NCI-H2171 treated with DMSO at 0.1 percent for 48 hours (cell line): ENCODE measurements at regions not wholly inside any gene's neighbourhood (a gene's known extent, or its start where the extent isn't known, plus 50 kb on each side); places are given as distances from the start of the nearest gene placed in this dataset.

Experiments used
- DNase-seq: peaks from one replicate; lab custom pipeline; 2025; lab: John Stamatoyannopoulos, UW

DNA sequence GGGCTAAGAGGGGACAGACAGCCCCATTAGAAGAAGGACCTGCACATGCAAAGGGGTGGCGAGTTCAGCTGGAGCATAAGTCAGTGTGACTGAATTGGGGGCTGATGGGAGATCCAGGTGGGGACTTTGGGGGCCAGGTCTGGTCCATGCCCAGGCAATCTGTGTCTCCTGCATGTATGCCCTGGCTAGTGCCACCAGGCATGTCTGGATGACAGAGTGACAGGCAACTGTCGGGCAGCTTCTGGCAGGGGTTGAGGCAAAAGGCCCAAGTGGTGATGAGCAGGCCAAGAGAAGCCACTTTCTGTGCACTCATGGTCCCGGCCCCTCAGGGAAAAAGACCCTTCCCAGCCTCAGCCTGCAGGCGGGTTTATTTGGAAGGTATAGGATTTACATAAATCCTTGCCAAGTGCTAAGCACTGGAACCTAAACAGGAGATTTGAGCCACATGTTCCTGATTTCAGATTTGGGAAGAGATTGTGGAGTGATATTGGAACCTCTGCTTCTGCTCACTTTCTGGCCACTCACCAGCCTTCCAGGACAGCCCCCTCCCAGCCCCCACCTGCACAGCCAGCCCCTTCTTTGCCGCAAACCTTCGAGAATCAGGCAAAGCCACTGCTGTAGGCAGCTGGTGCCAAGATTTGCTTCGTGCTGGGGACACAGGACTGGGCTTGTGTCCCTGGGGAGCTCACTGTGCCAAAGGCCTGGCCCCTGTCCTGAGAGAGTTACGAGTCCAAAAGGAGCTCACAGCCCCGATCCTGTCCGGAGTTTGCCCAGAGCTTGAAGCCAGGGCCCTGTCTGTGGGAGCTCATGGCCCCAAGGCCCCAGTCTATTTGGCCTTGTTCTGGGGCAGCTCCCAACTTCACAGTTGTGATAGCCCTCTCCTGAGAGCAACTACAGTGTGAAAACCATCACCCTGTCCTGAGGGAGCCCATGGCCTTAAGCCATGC, 232.5 kb upstream of the RTL1 start:
- no peak for DNase-seq

DNA sequence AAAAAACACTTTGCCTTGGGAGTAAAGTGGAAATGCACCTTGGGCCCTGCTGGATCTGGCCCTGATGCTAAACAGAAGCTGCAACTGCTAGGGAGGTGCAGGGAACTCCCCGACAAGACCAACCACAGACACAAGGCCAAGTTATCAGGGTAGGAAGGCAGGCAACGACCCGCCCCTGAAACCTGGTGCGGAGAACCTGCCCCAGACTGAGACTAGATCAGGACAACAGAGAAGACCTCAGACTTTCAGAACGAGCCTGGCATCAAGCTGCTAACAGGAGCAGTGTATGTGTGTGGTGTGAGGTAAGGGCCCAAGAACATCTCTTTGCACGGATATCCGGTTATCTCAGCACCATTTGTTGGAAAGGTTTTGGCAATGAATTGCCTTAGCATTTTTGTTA, 233.7 kb upstream of the RTL1 start:
- no peak for DNase-seq

DNA sequence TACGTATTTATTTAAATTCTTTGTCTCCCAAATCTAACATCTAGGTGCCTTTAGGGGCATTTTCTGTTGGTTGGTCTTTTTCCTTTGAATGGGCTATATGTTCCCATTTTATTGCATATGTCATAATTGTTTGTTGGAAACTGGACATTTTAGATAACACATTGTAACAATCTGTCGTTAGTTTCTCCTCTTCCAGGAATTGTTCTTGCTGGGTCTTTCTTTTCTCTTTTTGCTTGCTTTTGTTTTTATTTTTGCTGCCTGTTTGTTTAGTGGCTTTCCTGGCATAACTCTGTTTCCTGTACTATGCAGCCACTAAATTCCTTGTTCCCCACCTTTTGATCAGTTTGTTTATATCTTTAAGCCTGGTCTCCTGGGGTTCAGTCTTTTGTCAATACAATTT, 244.3 kb upstream of the RTL1 start:
- no peak for DNase-seq

DNA sequence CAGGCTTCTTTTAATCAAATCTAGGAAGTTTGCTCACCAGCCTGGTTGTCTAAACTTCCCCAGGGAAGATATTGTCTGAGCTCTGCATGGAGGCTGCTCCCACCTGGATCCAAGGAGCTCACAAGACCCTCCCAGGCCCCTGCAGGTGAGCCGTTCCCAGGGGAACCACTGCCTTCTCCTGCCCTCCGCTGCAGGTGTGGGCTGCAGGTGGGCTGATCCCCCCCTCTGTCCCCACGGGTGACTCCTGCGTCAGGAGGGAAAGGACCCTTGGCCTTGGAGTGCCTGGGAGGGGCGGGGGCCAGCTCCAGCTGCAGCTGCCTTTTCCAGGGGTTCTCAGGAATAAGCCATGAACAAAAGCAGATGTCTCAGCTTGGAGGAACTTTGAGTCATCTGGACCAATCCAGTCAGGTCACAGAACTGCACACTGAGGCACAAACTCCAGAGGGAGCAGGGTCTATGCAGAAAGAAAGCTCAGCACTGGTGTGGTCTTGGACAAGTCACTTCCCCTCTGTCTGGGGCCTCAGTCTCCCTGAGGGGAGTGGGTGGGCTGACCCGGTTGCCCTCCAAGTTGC, 246.6 kb upstream of the RTL1 start:
- no peak for DNase-seq

DNA sequence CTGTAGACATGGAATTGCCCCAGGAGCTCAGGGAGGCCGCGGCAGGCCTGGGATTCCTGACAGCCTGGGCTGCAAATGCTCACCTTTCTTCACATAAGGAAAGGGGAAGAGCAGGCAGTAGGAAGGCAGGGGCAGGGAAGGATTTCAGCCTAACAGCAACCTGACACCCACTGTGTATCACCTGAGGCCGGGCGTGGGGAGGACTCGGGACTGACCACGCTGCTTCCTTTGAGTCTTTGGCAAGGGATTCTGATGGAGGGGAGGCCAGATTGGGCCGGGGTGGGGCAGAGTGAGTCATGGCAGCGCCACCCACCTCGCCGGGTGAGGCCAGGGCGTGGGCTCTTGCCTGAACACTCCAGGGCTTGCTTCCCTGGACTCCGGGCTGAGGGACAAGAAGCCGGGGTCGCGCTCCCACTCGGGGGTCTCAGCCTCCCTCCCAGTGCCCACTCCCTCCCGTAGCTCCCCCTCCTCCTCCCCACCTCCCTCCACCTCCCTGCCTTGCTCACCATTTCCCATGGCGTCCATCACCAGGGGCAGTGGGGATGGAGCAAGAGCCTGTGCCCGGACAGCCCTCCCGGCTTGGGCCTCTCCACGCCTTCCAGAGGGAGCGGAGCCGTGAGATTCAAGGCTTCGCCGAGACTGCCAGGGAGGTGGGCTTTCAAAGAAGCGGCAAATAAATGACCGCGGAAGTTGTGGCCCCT, 247.9 kb upstream of the RTL1 start:
- no peak for DNase-seq

DNA sequence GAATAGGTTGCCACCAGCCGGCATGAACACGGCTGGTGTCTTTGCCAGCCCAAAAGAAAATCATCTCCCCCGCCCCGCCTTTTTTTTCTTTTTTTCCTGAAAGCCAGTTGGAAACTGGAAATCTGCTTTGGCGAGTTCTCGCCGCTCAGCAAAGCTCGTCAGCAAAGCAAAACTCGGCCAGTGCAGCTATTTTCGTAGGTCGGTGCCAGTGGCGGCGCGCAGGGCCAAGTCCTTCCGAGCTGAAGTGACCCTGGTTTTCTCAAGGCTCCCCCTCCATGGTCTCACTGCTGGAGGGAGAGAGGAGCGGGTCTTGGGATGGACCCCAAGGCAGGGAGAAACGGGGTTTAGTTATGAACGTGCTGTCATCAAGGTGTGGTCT, 248.4 kb upstream of the RTL1 start:
- no peak for DNase-seq

DNA sequence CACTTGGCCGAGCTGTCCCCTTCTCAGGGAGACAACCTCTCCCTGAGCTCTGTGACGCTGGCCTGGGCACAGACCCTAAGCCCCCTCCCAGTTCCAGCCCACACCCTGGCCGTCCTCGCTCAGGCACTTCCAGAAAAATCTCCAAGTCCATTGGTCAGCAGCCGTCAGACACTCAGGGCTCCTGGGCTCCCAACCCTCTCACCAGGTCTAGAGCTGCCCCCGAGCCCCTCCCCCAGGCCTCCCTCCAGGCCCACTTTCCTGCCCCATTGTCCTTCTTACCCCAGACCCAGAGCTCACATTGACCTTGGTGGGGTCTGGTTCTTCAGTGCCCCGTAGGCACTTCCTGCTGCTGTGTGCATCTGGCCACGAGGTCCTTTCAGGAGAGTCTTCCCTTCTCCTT, 249.3 kb upstream of the RTL1 start:
- no peak for DNase-seq

DNA sequence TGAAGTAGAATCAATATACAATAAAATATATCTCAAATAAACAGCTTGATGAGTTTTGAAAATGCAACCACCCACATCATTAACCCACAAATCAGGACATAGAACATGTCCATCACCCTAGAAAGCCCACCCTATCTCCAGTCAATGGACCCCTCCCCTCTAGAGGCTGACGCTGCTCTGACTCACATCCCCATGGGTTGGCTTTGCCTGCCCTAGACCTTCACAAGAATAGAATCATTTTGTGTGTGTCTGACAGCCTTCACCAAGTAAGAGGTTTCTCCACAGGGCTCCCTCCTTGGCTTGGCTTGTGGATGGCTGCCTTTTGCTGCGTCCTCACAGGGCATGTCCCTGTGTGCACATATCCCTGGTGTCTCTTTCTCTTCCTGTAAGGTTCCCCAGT, 250.2 kb upstream of the RTL1 start:
- no peak for DNase-seq

DNA sequence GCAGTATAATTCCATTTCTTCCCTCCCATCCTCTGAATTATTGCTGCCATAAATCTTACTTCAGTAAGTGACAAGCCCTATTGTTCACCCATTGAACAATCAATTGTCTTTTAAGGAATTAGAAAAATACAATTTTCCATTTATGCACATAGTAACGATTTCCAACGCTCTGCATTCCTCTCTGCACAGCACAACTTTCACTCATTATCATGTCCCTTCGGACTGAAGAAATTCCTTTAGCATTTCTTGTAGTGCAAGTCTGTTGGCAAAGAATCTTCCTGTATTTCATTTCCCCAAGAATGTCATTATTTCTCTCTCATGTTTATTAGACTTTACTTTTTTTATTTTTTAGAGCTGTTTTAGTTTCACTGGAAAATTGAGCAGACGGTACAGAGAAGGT, 252.1 kb upstream of the RTL1 start:
- DNase-seq = no peak

DNA sequence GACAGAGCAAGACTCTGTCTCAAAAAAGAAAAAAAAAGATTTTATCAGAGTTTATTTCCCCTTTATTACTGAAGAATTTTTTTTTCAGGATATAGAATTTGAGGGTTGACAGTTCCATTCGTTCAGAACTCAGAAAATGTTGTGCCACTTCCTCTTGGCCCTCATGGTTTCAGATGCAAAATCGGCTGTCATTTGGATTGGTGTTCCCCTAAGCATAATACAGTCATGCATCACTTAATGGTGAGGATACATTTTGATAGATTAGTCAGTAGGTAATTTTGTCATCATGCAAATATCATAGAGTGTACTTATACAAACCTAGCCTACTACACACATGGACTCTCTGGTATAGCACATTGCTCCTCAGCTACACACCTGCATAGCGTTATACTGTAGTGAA, 263.9 kb upstream of the RTL1 start:
- DNase-seq = no peak

DNA sequence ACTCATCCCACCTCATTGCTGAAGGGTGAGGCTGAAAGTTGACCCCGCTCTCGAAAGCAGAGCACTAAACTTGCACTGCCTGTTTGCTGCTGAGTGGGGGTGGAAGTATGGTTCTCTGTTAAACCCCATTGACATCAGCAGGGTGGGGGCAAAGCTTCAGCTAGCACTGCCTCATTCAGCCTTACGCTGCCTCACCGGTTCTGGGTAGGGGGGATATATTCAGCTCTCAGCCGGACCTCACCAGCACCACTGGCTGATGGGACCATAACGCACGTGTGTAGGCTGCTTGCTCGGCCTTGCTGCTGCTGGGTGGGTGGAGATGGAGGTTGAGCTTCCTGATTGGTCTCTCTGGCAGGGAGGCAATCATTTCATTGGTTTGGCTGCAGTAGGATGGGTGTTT, 265.7 kb upstream of the RTL1 start:
- DNase-seq = no peak

DNA sequence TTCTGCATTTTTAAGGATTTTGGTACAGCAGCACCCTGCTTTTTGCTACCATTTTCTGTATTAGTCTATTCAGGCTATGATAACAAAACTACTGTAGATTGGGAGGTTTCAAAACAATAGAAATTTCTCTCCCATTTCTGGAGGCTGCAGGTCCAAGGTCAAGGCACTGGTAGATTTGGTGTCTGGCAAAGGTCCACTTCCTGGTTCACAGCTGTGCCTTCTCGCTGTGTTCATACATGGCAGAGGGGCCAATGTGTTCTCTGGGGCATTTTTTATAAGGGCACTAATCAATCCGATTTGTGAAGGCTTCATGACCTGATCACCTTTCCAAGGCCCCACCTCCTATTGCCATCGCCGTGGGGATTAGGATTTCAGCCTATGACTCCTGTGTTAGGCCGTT, 268.1 kb upstream of the RTL1 start:
- no peak for DNase-seq

DNA sequence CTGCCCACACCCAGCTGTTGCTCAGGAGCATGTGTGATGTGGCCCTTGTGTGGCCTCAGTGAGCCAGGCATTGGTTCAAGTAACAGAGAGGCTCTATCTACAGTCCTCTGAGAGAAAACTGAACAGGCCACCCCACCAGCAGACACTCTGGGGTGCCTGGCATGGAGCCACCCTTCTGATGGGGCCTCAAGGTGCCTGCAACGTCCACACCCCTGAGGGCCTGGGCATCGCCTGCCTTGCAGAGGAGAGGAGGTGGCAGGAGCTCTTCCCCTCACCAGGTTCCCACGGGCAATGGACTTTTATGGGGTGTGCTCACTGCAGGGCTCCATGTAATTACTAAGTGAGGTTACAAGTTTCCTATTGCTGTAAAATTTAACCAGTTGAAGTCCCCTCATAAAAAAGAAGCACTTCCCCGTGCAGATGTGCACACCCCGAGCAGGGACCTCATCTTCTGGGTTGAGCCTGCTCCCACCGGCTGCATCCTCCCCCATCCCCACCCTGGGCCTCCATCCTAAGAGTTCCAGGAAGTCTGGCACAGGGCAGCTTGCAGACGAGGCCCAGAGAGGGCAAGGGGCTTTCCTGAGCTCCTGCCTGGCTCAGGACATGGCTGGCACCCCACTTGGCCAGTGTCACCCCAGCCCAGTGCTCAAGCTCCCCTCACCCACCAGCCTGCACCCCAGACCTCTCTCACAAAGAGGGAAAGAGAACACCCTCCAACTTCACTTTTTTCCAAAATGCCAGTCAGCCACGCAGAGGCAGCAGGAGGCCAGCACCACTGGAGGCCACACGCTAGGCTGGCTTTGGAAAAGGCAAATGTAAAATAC, 270.4 kb upstream of the RTL1 start:
- no peak for DNase-seq

DNA sequence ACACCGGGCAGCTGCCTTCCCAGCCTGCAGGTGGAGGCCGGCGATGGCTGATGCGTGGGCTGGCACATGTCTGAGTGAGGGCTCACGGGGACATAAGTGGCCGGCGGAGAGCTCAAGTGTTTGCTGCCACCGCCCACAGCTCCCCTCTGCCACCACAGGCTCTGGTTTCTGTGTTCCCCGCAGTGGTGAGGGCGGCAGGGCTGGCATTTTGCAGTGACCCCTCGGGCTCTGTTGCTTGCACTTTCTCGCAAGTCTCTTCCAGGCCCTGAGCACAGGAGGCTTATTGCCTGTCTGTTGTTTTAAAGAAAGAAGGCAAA, 271.0 kb upstream of the RTL1 start:
- DNase-seq = no peak

DNA sequence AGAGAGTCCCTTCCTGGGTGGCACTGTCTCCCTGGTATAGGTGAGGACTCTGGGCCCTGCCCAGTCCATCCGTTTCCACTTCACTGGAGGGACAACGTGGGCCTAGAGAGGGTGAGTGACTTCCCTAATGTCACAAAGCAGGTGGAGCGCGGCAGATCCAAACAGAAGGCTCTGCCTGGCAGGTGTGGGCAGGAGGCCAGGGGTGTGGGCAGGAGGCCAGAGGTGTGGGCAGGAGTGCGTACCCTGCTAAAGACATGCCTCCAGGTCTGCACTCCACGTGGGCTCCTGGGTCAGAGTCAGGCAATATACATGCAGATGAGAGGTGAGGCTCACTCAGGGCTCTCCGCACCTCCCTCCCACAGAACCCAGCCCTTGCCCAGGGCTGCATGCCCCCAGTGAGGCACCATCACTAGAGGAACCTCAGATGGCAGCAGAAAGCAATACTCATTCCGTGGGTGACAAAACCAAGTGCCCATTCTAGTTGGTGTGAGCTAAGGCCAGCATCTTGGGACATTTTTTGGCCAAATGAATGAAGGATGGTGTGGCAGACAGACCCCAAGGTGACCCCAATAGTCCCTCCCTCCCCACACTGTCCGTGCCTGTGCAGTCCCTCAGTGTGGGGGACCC, 271.6 kb upstream of the RTL1 start:
- no peak for DNase-seq

DNA sequence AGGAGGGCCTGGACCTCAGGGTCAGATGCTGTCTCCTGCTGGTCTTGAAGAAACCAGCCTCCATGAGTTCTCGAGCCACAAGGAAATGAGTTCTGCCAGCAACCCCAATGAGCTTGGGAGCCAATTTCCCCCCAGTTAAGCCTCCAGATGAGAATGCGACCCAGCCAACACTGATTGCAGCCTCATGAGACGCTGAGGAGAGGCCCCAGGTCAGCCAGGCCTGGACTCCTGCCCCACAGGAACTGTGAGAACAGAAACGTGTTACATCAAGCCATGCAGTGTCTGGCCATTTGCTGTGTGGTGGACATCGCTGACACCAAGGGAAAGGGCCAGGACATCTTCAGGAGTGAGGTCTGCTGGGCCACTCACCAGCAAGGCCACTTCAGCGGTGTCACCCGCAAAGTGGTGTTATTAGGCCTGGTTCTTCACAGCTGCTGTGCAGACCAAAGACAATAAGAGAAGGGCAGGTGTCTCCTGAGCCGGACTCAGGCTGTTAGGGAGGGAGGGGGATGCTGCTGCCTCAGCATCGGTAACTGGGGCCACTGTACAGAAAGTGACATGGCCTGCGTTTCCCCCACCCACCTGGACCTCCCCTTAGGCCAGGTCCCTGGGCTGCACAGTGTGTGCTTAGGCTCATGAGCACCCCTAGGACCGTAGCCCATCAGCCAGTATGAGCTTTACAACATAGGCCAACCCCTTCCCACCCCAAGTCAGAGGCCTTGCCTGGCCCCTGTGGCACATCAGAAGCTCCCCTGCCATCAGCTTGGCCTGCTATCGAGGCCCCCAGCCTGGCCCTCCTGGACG, 272.4 kb upstream of the RTL1 start:
- no peak for DNase-seq

DNA sequence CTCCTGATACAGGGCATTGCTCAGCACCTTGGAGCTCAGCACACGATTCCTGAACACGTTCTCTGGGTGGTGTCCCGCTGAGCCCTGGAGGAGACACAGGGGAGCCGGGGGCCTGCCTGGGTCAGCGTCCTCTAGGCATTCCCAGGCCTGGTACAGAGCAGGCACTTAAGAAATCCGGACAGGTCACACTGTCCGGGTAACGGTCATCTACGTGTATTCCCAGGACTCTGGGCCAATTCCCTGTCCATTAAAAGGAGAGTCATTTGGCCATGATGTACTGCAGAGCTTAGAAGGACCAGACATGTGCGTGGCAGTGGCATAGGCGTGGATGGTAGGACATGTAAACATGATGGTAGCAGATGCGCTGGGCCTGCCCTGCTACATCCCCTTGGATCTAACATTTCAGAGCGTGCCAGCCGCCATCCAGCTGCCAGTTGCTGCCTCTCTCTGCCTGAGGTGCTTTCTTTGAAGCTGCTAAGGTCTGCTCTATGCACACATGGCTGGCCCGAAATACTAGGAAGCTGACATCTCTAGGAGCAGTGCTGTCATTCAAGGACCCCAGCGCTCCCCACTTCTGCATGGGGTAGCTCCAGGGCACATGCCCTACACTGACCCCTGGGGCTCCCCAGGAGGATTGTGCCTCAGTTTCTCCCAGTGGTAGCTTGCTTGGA, 273.1 kb upstream of the RTL1 start:
- no peak for DNase-seq

DNA sequence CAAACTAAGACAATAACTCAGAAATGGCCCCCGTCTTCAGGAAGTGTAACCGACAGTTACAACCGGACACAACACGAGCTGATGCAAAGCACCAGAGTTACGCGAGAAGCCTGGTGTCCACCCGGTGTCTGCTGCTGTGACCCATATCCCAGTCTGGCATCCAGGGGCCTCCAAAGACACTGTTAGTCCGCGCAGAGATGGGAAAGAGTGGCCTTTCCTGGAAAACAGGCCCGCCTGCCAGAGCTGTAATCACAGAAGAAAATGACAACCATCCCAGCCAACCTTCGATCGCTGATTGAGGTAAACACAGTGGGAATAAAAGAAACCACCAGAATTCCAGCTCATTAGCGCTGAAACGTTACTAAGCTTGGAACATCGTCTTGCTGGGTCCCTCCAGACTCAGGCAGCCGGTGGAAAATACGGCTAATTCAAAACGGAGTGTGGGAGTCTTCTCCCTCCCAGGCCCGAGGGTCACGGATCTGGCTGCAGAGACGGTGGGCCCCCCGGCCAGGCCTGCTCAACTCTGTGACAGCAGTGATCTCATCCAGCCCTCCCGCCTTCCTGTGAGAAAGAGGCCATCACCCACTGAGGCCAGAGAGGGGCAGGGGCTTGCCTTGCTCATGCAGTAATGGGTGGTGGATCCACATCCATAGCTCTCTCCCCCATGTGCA, 273.9 kb upstream of the RTL1 start:
- no peak for DNase-seq

DNA sequence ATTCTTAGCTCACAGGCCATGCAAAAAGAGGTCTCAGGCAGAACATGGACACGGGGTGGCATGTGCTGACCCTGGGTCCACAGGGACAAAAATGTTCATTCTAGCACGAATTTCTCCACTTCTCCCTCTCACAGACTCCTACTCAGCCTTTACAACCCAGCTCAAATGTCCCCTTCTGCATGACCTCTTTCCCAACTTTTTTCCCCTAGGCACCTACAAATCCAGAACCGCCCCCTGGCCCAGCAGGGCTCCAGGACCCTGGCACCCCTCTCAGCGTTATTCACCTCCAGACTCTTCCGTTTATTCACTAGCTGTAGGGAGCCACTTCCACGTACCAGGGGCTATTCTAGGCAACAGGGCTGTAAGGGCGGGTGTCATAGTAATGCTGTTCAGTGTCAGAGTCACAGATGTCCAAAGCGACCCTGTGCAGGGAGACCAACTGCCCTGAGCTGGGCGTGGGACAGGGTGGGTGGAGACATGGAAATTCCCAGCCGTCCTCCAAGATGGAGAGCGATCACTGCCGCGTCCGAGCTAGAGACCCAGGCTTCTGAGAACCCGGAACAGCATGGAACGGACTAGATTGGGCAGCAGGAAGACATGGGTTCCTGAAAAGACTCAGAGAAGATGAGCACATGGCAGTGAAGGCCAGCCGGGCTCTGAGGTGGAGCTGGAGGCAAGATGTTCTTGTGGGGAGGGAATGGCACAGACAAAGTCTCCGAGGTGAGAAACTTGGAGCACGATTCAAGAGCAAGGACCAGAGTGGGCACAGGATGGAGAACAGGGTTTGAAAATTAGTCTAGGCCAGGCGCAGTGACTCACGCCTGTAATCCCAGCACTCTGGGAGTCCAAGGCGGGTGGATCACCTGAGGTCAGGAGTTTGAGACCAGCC, 274.9 kb upstream of the RTL1 start:
- DNase-seq = no peak
